ENCODE measurements at regions not wholly inside any gene's neighbourhood (a gene's known extent, or its start where the extent isn't known, plus 50 kb on each side); places are given as distances from the start of the nearest gene placed in this dataset.

GRCh38 chr1:199447906-199448305 lies 579.6 kb upstream of the NR5A2 start:
- H3K14ac ChIP-seq (ENCODE audit: low read length): no peak overlapping the region
- no peak overlapping the region for H3K4me3 ChIP-seq (ENCODE audit: low read length in 2 of 2)
- H2AFZ ChIP-seq (ENCODE audit: low read length): no peak overlapping the region
- no peak overlapping the region for H3K18ac ChIP-seq (ENCODE audit: low read length)
- no peak overlapping the region for H3K27ac ChIP-seq (replicated peaks; ENCODE audit: low read length)
- no peaks in the 10 kb centered on the region for H3K27me3 ChIP-seq (ENCODE audit: control insufficient read depth in 3 of 3, insufficient read depth in 3 of 3, low read depth in 1 of 3, low read length in 3 of 3)
- H2BK15ac ChIP-seq (ENCODE audit: low read length): no peak overlapping the region
- H3K9me3 ChIP-seq (replicated peaks in 1 of 2; ENCODE audit: control insufficient read depth in 2 of 2, insufficient read depth in 1 of 2, low read depth in 1 of 2, low read length in 2 of 2): no peaks in the 10 kb centered on the region
- H2BK12ac ChIP-seq (ENCODE audit: low read length): peak overlapping the region; percentile 50
- H2BK120ac ChIP-seq (ENCODE audit: low read depth, low read length): no peak overlapping the region
- no peak overlapping the region for H4K91ac ChIP-seq (ENCODE audit: low read depth, low read length, poor library complexity)
- H3K23ac ChIP-seq (ENCODE audit: low read depth, low read length, poor library complexity): no peak overlapping the region
- no peak overlapping the region for H2AK5ac ChIP-seq (ENCODE audit: low read depth, low read length)
- H3K9ac ChIP-seq (ENCODE audit: low read depth, low read length, poor library complexity): no peak overlapping the region
- H3K4ac ChIP-seq (ENCODE audit: low read length): no peak overlapping the region
- H3K4me2 ChIP-seq (ENCODE audit: insufficient read depth, low read length, poor library complexity, severe bottlenecking): no peak overlapping the region
- no peak overlapping the region for H4K8ac ChIP-seq (ENCODE audit: low read depth, low read length)
- DNase-seq (ENCODE audit: low spot score): no peak
- no peaks in the 10 kb centered on the region for H3K36me3 ChIP-seq (replicated peaks in 1 of 2; ENCODE audit: control insufficient read depth in 2 of 2, insufficient read depth in 2 of 2, low read length in 2 of 2)
- no peaks in the 10 kb centered on the region for H3K79me1 ChIP-seq (ENCODE audit: low read depth, low read length)
- no CpG with 5 or more reads among the region's 4 CpGs for WGBS, 2 donors (ENCODE audit: extremely low coverage in 2 of 2, insufficient read length in 2 of 2, insufficient replicate concordance in 1 of 2)
- no peak overlapping the region for H2BK5ac ChIP-seq (ENCODE audit: low read length)
- H3K4me1 ChIP-seq (ENCODE audit: control insufficient read depth in 2 of 2, insufficient read depth in 1 of 2, low read depth in 1 of 2, low read length in 2 of 2): peaks cover 0 to 1% of the 10 kb centered on the region in 2 donors

GRCh38 chr1:199448646-199449045 lies 578.9 kb upstream of the NR5A2 start:
- no peak overlapping the region for H2BK12ac ChIP-seq (ENCODE audit: low read length)
- no peak overlapping the region for H3K14ac ChIP-seq (ENCODE audit: low read length)
- H3K4me3 ChIP-seq (ENCODE audit: low read length in 2 of 2): no peak overlapping the region
- H3K79me1 ChIP-seq (ENCODE audit: low read depth, low read length): no peaks in the 10 kb centered on the region
- no peak overlapping the region for H2BK15ac ChIP-seq (ENCODE audit: low read length)
- H4K8ac ChIP-seq (ENCODE audit: low read depth, low read length): no peak overlapping the region
- DNase-seq (ENCODE audit: low spot score): no peak
- H3K4ac ChIP-seq (ENCODE audit: low read length): no peak overlapping the region
- no CpG with 5 or more reads among the region's 3 CpGs for WGBS, 2 donors (ENCODE audit: extremely low coverage in 2 of 2, insufficient read length in 2 of 2, insufficient replicate concordance in 1 of 2)
- no peak overlapping the region for H2AK5ac ChIP-seq (ENCODE audit: low read depth, low read length)
- H2BK5ac ChIP-seq (ENCODE audit: low read length): no peak overlapping the region
- H3K4me2 ChIP-seq (ENCODE audit: insufficient read depth, low read length, poor library complexity, severe bottlenecking): no peak overlapping the region
- H2BK120ac ChIP-seq (ENCODE audit: low read depth, low read length): no peak overlapping the region
- no peak overlapping the region for H3K23ac ChIP-seq (ENCODE audit: low read depth, low read length, poor library complexity)
- no peaks in the 10 kb centered on the region for H3K27me3 ChIP-seq (ENCODE audit: control insufficient read depth in 3 of 3, insufficient read depth in 3 of 3, low read depth in 1 of 3, low read length in 3 of 3)
- peaks cover 0 to 1% of the 10 kb centered on the region in 2 donors for H3K4me1 ChIP-seq (ENCODE audit: control insufficient read depth in 2 of 2, insufficient read depth in 1 of 2, low read depth in 1 of 2, low read length in 2 of 2)
- H3K18ac ChIP-seq (ENCODE audit: low read length): no peak overlapping the region
- H3K36me3 ChIP-seq (replicated peaks in 1 of 2; ENCODE audit: control insufficient read depth in 2 of 2, insufficient read depth in 2 of 2, low read length in 2 of 2): no peaks in the 10 kb centered on the region
- H4K91ac ChIP-seq (ENCODE audit: low read depth, low read length, poor library complexity): no peak overlapping the region
- no peaks in the 10 kb centered on the region for H3K9me3 ChIP-seq (replicated peaks in 1 of 2; ENCODE audit: control insufficient read depth in 2 of 2, insufficient read depth in 1 of 2, low read depth in 1 of 2, low read length in 2 of 2)
- no peak overlapping the region for H3K9ac ChIP-seq (ENCODE audit: low read depth, low read length, poor library complexity)
- H3K27ac ChIP-seq (replicated peaks; ENCODE audit: low read length): no peak overlapping the region
- H2AFZ ChIP-seq (ENCODE audit: low read length): no peak overlapping the region

- Histone ChIP-seq H3K79me1 (ENCODE audit: low read depth, low read length) (no peaks in the 10 kb centered on the region), H3K27me3 (ENCODE audit: control insufficient read depth in 3 of 3, insufficient read depth in 3 of 3, low read depth in 1 of 3, low read length in 3 of 3) (no peaks in the 10 kb centered on the region), H2BK5ac (ENCODE audit: low read length) (no peak overlapping the region), H3K23ac (ENCODE audit: low read depth, low read length, poor library complexity) (no peak overlapping the region), H3K4ac (ENCODE audit: low read length) (no peak overlapping the region), H3K36me3 (replicated peaks in 1 of 2; ENCODE audit: control insufficient read depth in 2 of 2, insufficient read depth in 2 of 2, low read length in 2 of 2) (no peaks in the 10 kb centered on the region), H3K18ac (ENCODE audit: low read length) (no peak overlapping the region), H2BK12ac (ENCODE audit: low read length) (no peak overlapping the region), H3K27ac (replicated peaks; ENCODE audit: low read length) (no peak overlapping the region), H2AFZ (ENCODE audit: low read length) (no peak overlapping the region), H4K8ac (ENCODE audit: low read depth, low read length) (no peak overlapping the region), H3K14ac (ENCODE audit: low read length) (no peak overlapping the region), H2BK120ac (ENCODE audit: low read depth, low read length) (no peak overlapping the region), H2BK15ac (ENCODE audit: low read length) (no peak overlapping the region), H3K4me1 (ENCODE audit: control insufficient read depth in 2 of 2, insufficient read depth in 1 of 2, low read depth in 1 of 2, low read length in 2 of 2) (peaks cover 0 to 1% of the 10 kb centered on the region in 2 donors), H3K9ac (ENCODE audit: low read depth, low read length, poor library complexity) (no peak overlapping the region), H3K4me3 (ENCODE audit: low read length in 2 of 2) (no peak overlapping the region), H4K91ac (ENCODE audit: low read depth, low read length, poor library complexity) (no peak overlapping the region), H3K9me3 (replicated peaks in 1 of 2; ENCODE audit: control insufficient read depth in 2 of 2, insufficient read depth in 1 of 2, low read depth in 1 of 2, low read length in 2 of 2) (no peaks in the 10 kb centered on the region), H2AK5ac (ENCODE audit: low read depth, low read length) (no peak overlapping the region), H3K4me2 (ENCODE audit: insufficient read depth, low read length, poor library complexity, severe bottlenecking) (no peak overlapping the region)
- no CpG with 5 or more reads among the region's 3 CpGs for WGBS, 2 donors (ENCODE audit: extremely low coverage in 2 of 2, insufficient read length in 2 of 2, insufficient replicate concordance in 1 of 2)
- DNase-seq (ENCODE audit: low spot score): no peak
Measured at GRCh38 chr1:199449221-199449620, 578.3 kb upstream of the NR5A2 start.

- Histone ChIP-seq H3K79me1 (ENCODE audit: low read depth, low read length) (no peaks in the 10 kb centered on the region), H3K9ac (ENCODE audit: low read depth, low read length, poor library complexity) (no peak overlapping the region), H4K91ac (ENCODE audit: low read depth, low read length, poor library complexity) (no peak overlapping the region), H3K36me3 (replicated peaks in 1 of 2; ENCODE audit: control insufficient read depth in 2 of 2, insufficient read depth in 2 of 2, low read length in 2 of 2) (no peaks in the 10 kb centered on the region), H3K9me3 (replicated peaks in 1 of 2; ENCODE audit: control insufficient read depth in 2 of 2, insufficient read depth in 1 of 2, low read depth in 1 of 2, low read length in 2 of 2) (no peaks in the 10 kb centered on the region), H2AFZ (ENCODE audit: low read length) (no peak overlapping the region), H3K23ac (ENCODE audit: low read depth, low read length, poor library complexity) (no peak overlapping the region), H3K4me1 (ENCODE audit: control insufficient read depth in 2 of 2, insufficient read depth in 1 of 2, low read depth in 1 of 2, low read length in 2 of 2) (peaks cover 0 to 1% of the 10 kb centered on the region in 2 donors), H2BK120ac (ENCODE audit: low read depth, low read length) (no peak overlapping the region), H4K8ac (ENCODE audit: low read depth, low read length) (no peak overlapping the region), H3K14ac (ENCODE audit: low read length) (no peak overlapping the region), H3K18ac (ENCODE audit: low read length) (no peak overlapping the region), H2BK12ac (ENCODE audit: low read length) (no peak overlapping the region), H3K27ac (replicated peaks; ENCODE audit: low read length) (no peak overlapping the region), H3K27me3 (ENCODE audit: control insufficient read depth in 3 of 3, insufficient read depth in 3 of 3, low read depth in 1 of 3, low read length in 3 of 3) (no peaks in the 10 kb centered on the region), H3K4me3 (ENCODE audit: low read length in 2 of 2) (no peak overlapping the region), H2AK5ac (ENCODE audit: low read depth, low read length) (no peak overlapping the region), H3K4me2 (ENCODE audit: insufficient read depth, low read length, poor library complexity, severe bottlenecking) (no peak overlapping the region), H2BK5ac (ENCODE audit: low read length) (no peak overlapping the region), H3K4ac (ENCODE audit: low read length) (no peak overlapping the region), H2BK15ac (ENCODE audit: low read length) (no peak overlapping the region)
- WGBS, 2 donors (ENCODE audit: extremely low coverage in 2 of 2, insufficient read length in 2 of 2, insufficient replicate concordance in 1 of 2): no CpG with 5 or more reads among the region's 2 CpGs
- DNase-seq (ENCODE audit: low spot score): no peak
Measured at GRCh38 chr1:199449681-199450080, 577.8 kb upstream of the NR5A2 start.
